CD1c-positive myeloid dendritic cell (primary cell): ENCODE measurements at regions not wholly inside any gene's neighbourhood (a gene's known extent, or its start where the extent isn't known, plus 50 kb on each side); places are given as distances from the start of the nearest gene placed in this dataset.
"Not testable (repeated sequence)": the region's sequence is repeated elsewhere in the genome, so short reads cannot be mapped to it uniquely, and the experiment has no call there.

Source experiments
- DNase-seq: peaks from one replicate; pipeline ENCODE4 v3.0.0-alpha.2; 2016; ENCODE audit errors: extremely low spot score

- no peak for DNase-seq
Observed at GRCh38 chr7:54898659-54899340, 120.0 kb upstream of the EGFR start.

- DNase-seq: no peak
Observed at GRCh38 chr7:54901840-54902239, 117.0 kb upstream of the EGFR start.

GRCh38 chr7:54904130-54904529 lies 114.7 kb upstream of the EGFR start:
- no peak for DNase-seq

GRCh38 chr7:54904986-54905385 lies 113.8 kb upstream of the EGFR start:
- no peak for DNase-seq

- DNase-seq: no peak
Observed at GRCh38 chr7:54906963-54907362, 111.9 kb upstream of the EGFR start.

- DNase-seq: no peak
Observed at GRCh38 chr7:54907981-54908380, 110.8 kb upstream of the EGFR start.

GRCh38 chr7:54908760-54909438 lies 109.9 kb upstream of the EGFR start:
- DNase-seq: no peak

- no peak for DNase-seq
Observed at GRCh38 chr7:54915870-54916598, 102.8 kb upstream of the EGFR start.

- DNase-seq: no peak
Observed at GRCh38 chr7:54917613-54918391, 101.0 kb upstream of the EGFR start.

- DNase-seq: no peak
Observed at GRCh38 chr7:54921116-54921515, 97.7 kb upstream of the EGFR start.

- DNase-seq: no peak
Observed at GRCh38 chr7:54931532-54931931, 87.3 kb upstream of the EGFR start.

- no peak for DNase-seq
Observed at GRCh38 chr7:54932818-54933543, 85.8 kb upstream of the EGFR start.

GRCh38 chr7:54933643-54934042 lies 85.2 kb upstream of the EGFR start:
- DNase-seq: no peak

GRCh38 chr7:54940748-54941147 lies 78.1 kb upstream of the EGFR start:
- no peak for DNase-seq

GRCh38 chr7:54944179-54944578 lies 74.6 kb upstream of the EGFR start:
- DNase-seq: no peak

GRCh38 chr7:54946271-54946670 lies 72.5 kb upstream of the EGFR start:
- no peak for DNase-seq

GRCh38 chr7:54946764-54947163 lies 72.1 kb upstream of the EGFR start:
- DNase-seq: no peak

- no peak for DNase-seq
Observed at GRCh38 chr7:54947266-54947665, 71.6 kb upstream of the EGFR start.

GRCh38 chr7:54949514-54949913 lies 69.3 kb upstream of the EGFR start:
- DNase-seq: not testable (repeated sequence)

GRCh38 chr7:54955296-54955695 lies 63.5 kb upstream of the EGFR start:
- DNase-seq: no peak

- no peak for DNase-seq
Observed at GRCh38 chr7:54955696-54956420, 63.0 kb upstream of the EGFR start.
